WTC11 (cell line): ENCODE measurements at regions not wholly inside any gene's neighbourhood (a gene's known extent, or its start where the extent isn't known, plus 50 kb on each side); places are given as distances from the start of the nearest gene placed in this dataset.

Experiments
- ATAC-seq: fragments of 200-7000 bp; cut with Tn5 transposase; 2 replicates; pipeline ENCODE4 v1.10.0; 2021; ENCODE audit warnings: mild to moderate bottlenecking, moderate library complexity
- CTCF ChIA-PET: fragments of 300-600 bp; sonication (Branson Sonifier 250); formaldehyde crosslinking; loops from one replicate; lab custom pipeline; 2021; ENCODE audit warnings: antibody characterized with exemption; lab: Charles Lee
- POLR2A ChIA-PET: fragments of 350-600 bp; sonication (Branson Sonifier 250); formaldehyde crosslinking; loops from one replicate; lab custom pipeline; 2021; ENCODE audit warnings: antibody characterized with exemption; lab: Charles Lee
- DNase-seq: peaks from one replicate; pipeline ENCODE4 v3.0.0; 2021; ENCODE audit warnings: low spot score
- H3K27ac Mint-ChIP-seq: 2 replicates; pipeline ENCODE4 v1.8.0; 2021; ENCODE audit warnings: mixed read lengths
- H3K27me3 Mint-ChIP-seq: 2 replicates; pipeline ENCODE4 v1.8.0; 2021; ENCODE audit warnings: low read depth, mild to moderate bottlenecking, moderate library complexity, mixed read lengths
- H3K36me3 Mint-ChIP-seq: 2 replicates; pipeline ENCODE4 v1.8.0; 2021; ENCODE audit warnings: mixed read lengths
- H3K4me1 Mint-ChIP-seq: 2 replicates; pipeline ENCODE4 v1.8.0; 2022; ENCODE audit warnings: mixed read lengths
- H3K4me3 Mint-ChIP-seq: 2 replicates; pipeline ENCODE4 v1.8.0; 2021; ENCODE audit warnings: mild to moderate bottlenecking, moderate library complexity, mixed read lengths
- H3K9me3 Mint-ChIP-seq: 2 replicates; pipeline ENCODE4 v1.8.0; 2021; ENCODE audit warnings: mixed read lengths
- ARID4B ChIP-seq: sonication (generic); formaldehyde crosslinking; IDR thresholded peaks from 2 replicates; pipeline ENCODE4 v1.8.0; 2023; ENCODE audit warnings: missing genetic modification reagents, mild to moderate bottlenecking, borderline replicate concordance
- ATF1 ChIP-seq: sonication (generic); formaldehyde crosslinking; IDR thresholded peaks from 2 replicates; pipeline ENCODE4 v1.8.1; 2023; ENCODE audit warnings: mild to moderate bottlenecking, moderate library complexity, missing genetic modification reagents
- FOXP1 ChIP-seq: sonication (generic); formaldehyde crosslinking; IDR thresholded peaks from 2 replicates; pipeline ENCODE4 v1.8.0; 2022; ENCODE audit warnings: missing genetic modification reagents, mild to moderate bottlenecking, moderate library complexity, borderline replicate concordance
- GABPB1 ChIP-seq: sonication (generic); formaldehyde crosslinking; IDR thresholded peaks from 2 replicates; pipeline ENCODE4 v1.8.1; 2023; ENCODE audit warnings: mild to moderate bottlenecking, missing genetic modification reagents
- HMGA2 ChIP-seq: fragments of 250-450 bp; sonication (Bioruptor Pico); IDR thresholded peaks from 2 replicates; pipeline ENCODE4 v1.4.0; 2021; ENCODE audit warnings: mild to moderate bottlenecking, moderate library complexity
- IRF2 ChIP-seq: sonication (generic); formaldehyde crosslinking; IDR thresholded peaks from 2 replicates; pipeline ENCODE4 v1.8.0; 2022; ENCODE audit warnings: low read depth, missing genetic modification reagents, borderline replicate concordance
- JUN ChIP-seq: sonication (generic); formaldehyde crosslinking; IDR thresholded peaks from 2 replicates; pipeline ENCODE4 v1.8.0; 2023; ENCODE audit warnings: mild to moderate bottlenecking, missing genetic modification reagents
- KAT7 ChIP-seq: sonication (generic); formaldehyde crosslinking; IDR thresholded peaks from 2 replicates; pipeline ENCODE4 v1.8.1; 2023; ENCODE audit warnings: missing genetic modification reagents, mild to moderate bottlenecking, borderline replicate concordance
- NFE2L1 ChIP-seq: sonication (generic); formaldehyde crosslinking; IDR thresholded peaks from 2 replicates; pipeline ENCODE4 v1.8.1; 2023; ENCODE audit warnings: missing genetic modification reagents
- NR1H2 ChIP-seq: sonication (generic); formaldehyde crosslinking; IDR thresholded peaks from 2 replicates; pipeline ENCODE4 v1.9.0; 2021; ENCODE audit warnings: mild to moderate bottlenecking, moderate library complexity, missing genetic modification reagents
- NR2C2 ChIP-seq: sonication (generic); formaldehyde crosslinking; IDR thresholded peaks from 2 replicates; pipeline ENCODE4 v1.8.0; 2022; ENCODE audit warnings: mild to moderate bottlenecking, missing genetic modification reagents
- NR3C1 ChIP-seq: sonication (generic); formaldehyde crosslinking; conservative IDR thresholded peaks from 2 replicates; pipeline ENCODE4 v1.8.1; 2023; ENCODE audit warnings: low read depth, mild to moderate bottlenecking, missing genetic modification reagents
- OVOL2 ChIP-seq: fragments of 250-450 bp; sonication (Bioruptor Pico); IDR thresholded peaks from 2 replicates; pipeline ENCODE4 v1.9.0; 2021; ENCODE audit warnings: mild to moderate bottlenecking, borderline replicate concordance
- PREB ChIP-seq: sonication (generic); formaldehyde crosslinking; IDR thresholded peaks from 2 replicates; pipeline ENCODE4 v1.8.1; 2022; ENCODE audit warnings: mild to moderate bottlenecking, missing genetic modification reagents, moderate library complexity, borderline replicate concordance
- SMAD3 ChIP-seq: sonication (generic); formaldehyde crosslinking; IDR thresholded peaks from 2 replicates; pipeline ENCODE4 v1.8.0; 2022; ENCODE audit warnings: missing genetic modification reagents, mild to moderate bottlenecking, borderline replicate concordance
- USF2 ChIP-seq: sonication (generic); formaldehyde crosslinking; IDR thresholded peaks from 2 replicates; pipeline ENCODE4 v1.8.1; 2023; ENCODE audit warnings: mild to moderate bottlenecking, missing genetic modification reagents, moderate library complexity
- ZNF263 ChIP-seq: sonication (generic); formaldehyde crosslinking; IDR thresholded peaks from 2 replicates; pipeline ENCODE4 v1.8.1; 2022; ENCODE audit warnings: low read depth, mild to moderate bottlenecking, moderate library complexity, missing genetic modification reagents
- ZNF317 ChIP-seq: sonication (generic); formaldehyde crosslinking; IDR thresholded peaks from 2 replicates; pipeline ENCODE4 v1.8.1; 2023; ENCODE audit warnings: low read depth, mild to moderate bottlenecking, moderate library complexity, missing genetic modification reagents, borderline replicate concordance
- ZNF423 ChIP-seq: fragments of 250-450 bp; sonication (Bioruptor Pico); IDR thresholded peaks from 2 replicates; pipeline ENCODE4 v2.1.2; 2022; ENCODE audit warnings: mild to moderate bottlenecking, moderate library complexity
- ZNF532 ChIP-seq: fragments of 250-450 bp; sonication (Bioruptor Pico); IDR thresholded peaks from 2 replicates; pipeline ENCODE4 v1.9.0; 2021; ENCODE audit warnings: mild to moderate bottlenecking, borderline replicate concordance
- ZSCAN18 ChIP-seq: fragments of 250-450 bp; sonication (Bioruptor Pico); IDR thresholded peaks from 2 replicates; pipeline ENCODE4 v2.1.2; 2022; ENCODE audit warnings: mild to moderate bottlenecking, moderate library complexity

- no peak for TF ChIP-seq ZSCAN18
- TF ChIP-seq GABPB1 (CRISPR knock-in tag), result no peak
- no peak for TF ChIP-seq ARID4B
- TF ChIP-seq ZNF532 (CRISPR knock-in tag), result no peak
Measured at GRCh38 chrX:45502396-45502795, 301.7 kb upstream of the DIPK2B start (continued).

- H3K4me3 Mint-ChIP-seq, result no peak overlapping the region
- DNase-seq (no peak), ATAC-seq (no peak)
- H3K27ac Mint-ChIP-seq, result no peak overlapping the region
- peaks cover 50% of the 10 kb centered on the region for H3K9me3 Mint-ChIP-seq
- H3K4me1 Mint-ChIP-seq, result no peaks in the 10 kb centered on the region
- peaks cover 2% of the 10 kb centered on the region; the same call in 1 of the 2 replicates for H3K27me3 Mint-ChIP-seq
- no peak for TF ChIP-seq NR3C1 (CRISPR knock-in tag)
- no peak for TF ChIP-seq IRF2 (CRISPR knock-in tag)
- no peak for TF ChIP-seq ZNF423 (CRISPR knock-in tag)
- no peak for TF ChIP-seq NR2C2 (CRISPR knock-in tag)
- no peak for TF ChIP-seq NR1H2
- TF ChIP-seq JUN (CRISPR knock-in tag), result no peak
- TF ChIP-seq NFE2L1 (CRISPR knock-in tag), result no peak
- TF ChIP-seq HMGA2 (CRISPR knock-in tag), result no peak
- no peak for TF ChIP-seq ATF1
- no peak for TF ChIP-seq ZNF317 (CRISPR knock-in tag)
- TF ChIP-seq OVOL2 (CRISPR knock-in tag), result no peak
- ChIA-PET CTCF (no interaction called here), POLR2A (no interaction called here)
- peaks cover 20% of the 10 kb centered on the region for H3K36me3 Mint-ChIP-seq
Measured at GRCh38 chrX:45497290-45497689, 296.6 kb upstream of the DIPK2B start.

- Mint-ChIP-seq H3K36me3 (no peaks in the 10 kb centered on the region), H3K27me3 (no peaks in the 10 kb centered on the region), H3K4me3 (no peak overlapping the region), H3K27ac (no peak overlapping the region), H3K9me3 (peaks cover 6% of the 10 kb centered on the region), H3K4me1 (peaks cover 5% of the 10 kb centered on the region)
- ATAC-seq (no peak), DNase-seq (no peak)
- ChIA-PET POLR2A (no interaction called here), CTCF (no interaction called here)
- no peak for TF ChIP-seq USF2
- TF ChIP-seq ZNF263, result no peak
- TF ChIP-seq NR1H2, result no peak
- no peak for TF ChIP-seq SMAD3 (CRISPR knock-in tag)
- TF ChIP-seq KAT7 (CRISPR knock-in tag), result no peak
- TF ChIP-seq PREB (CRISPR knock-in tag), result no peak
- no peak for TF ChIP-seq NR3C1 (CRISPR knock-in tag)
- no peak for TF ChIP-seq FOXP1
- TF ChIP-seq GABPB1 (CRISPR knock-in tag), result no peak
- TF ChIP-seq NR2C2 (CRISPR knock-in tag), result no peak
Measured at GRCh38 chrX:45485719-45486118, 285.0 kb upstream of the DIPK2B start.
